Breast epithelium (tissue), 4 donors: ENCODE measurements at regions not wholly inside any gene's neighbourhood (a gene's known extent, or its start where the extent isn't known, plus 50 kb on each side); places are given as distances from the start of the nearest gene placed in this dataset.

Experiments used
- DNase-seq, 2 donors: peaks; one replicate each; pipeline ENCODE4 v3.0.0-alpha.2; 2019; ENCODE audit warnings: low spot score in 2 of 2
- H3K27ac ChIP-seq, 2 donors: fragments of 200-600 bp; sonication (generic) in 1 of 2; one replicate each; pipeline ENCODE4 v1.5.1; 2016 to 2019; ENCODE audit warnings: mild to moderate bottlenecking in 1 of 2
- H3K27me3 ChIP-seq, 2 donors: fragments of 200-600 bp; sonication (generic) in 1 of 2; one replicate each; pipeline versions ENCODE4 v1.5.1 to v1.6.0; 2017 to 2019; ENCODE audit warnings: control low read depth in 1 of 2, mild to moderate bottlenecking in 1 of 2
- H3K36me3 ChIP-seq: fragments of 200-600 bp; one replicate; pipeline ENCODE4 v1.5.1; 2019
- H3K4me1 ChIP-seq, 2 donors: fragments of 200-600 bp; sonication (generic); one replicate each; pipeline ENCODE4 v1.5.1; 2016 to 2019; ENCODE audit warnings: control low read depth in 1 of 2
- H3K4me3 ChIP-seq, 3 donors: fragments of 200-600 bp; sonication (generic); 1 replicate in 2 of 3; 2 replicates in 1 of 3; pipeline ENCODE4 v1.5.1; 2016 to 2019; ENCODE audit warnings: mild to moderate bottlenecking in 3 of 3, moderate library complexity in 2 of 3
- H3K9me3 ChIP-seq, 2 donors: fragments of 200-600 bp; sonication (generic) in 1 of 2; one replicate each; pipeline ENCODE4 v1.5.1; 2016 to 2019; ENCODE audit warnings: control low read depth in 1 of 2
- CTCF ChIP-seq, 3 donors: fragments of 450-650 bp; IDR thresholded peaks; one replicate each; pipeline ENCODE4 v1.5.1; 2016 to 2017; ENCODE audit warnings: antibody characterized with exemption in 3 of 3, mild to moderate bottlenecking in 3 of 3, moderate library complexity in 3 of 3
- POLR2A ChIP-seq: fragments of 450-650 bp; IDR thresholded peaks from one replicate; pipeline ENCODE4 v1.6.1; 2016; ENCODE audit warnings: antibody characterized with exemption, mild to moderate bottlenecking, moderate library complexity
- POLR2AphosphoS5 ChIP-seq, 3 donors: sonication (generic); formaldehyde crosslinking; IDR thresholded peaks; one replicate each; pipeline ENCODE4 v1.6.1; 2017; ENCODE audit warnings: antibody characterized with exemption in 3 of 3
- intact Hi-C: fragments of 100-400 bp; cut with DNase I; formaldehyde crosslinking; loops from one replicate; pipeline ENCODE4 v1.15.1; 2023; ENCODE audit warnings: low total_unique reads

- Histone ChIP-seq H3K4me3 (no peak overlapping the region), H3K27me3 (no peaks in the 10 kb centered on the region), H3K27ac (no peak overlapping the region), H3K9me3 (no peaks in the 10 kb centered on the region), H3K4me1 (no peaks in the 10 kb centered on the region), H3K36me3 (no peaks in the 10 kb centered on the region)
- intact Hi-C loops = no loop called here
- TF ChIP-seq CTCF (IDR thresholded peaks at IDR 0.05) (no peak), POLR2A (no peak), POLR2AphosphoS5 (IDR thresholded peaks at IDR 0.05) (no peak)
- no peak for DNase-seq
These were observed 178.5 kb upstream of the P2RY1 start for GRCh38 chr3:152656214-152656971.

- H3K27me3 ChIP-seq = no peaks in the 10 kb centered on the region
- TF ChIP-seq POLR2AphosphoS5 (IDR thresholded peaks at IDR 0.05) (no peak), CTCF (IDR thresholded peaks at IDR 0.05) (no peak)
- H3K4me3 ChIP-seq = no peak overlapping the region
- H3K4me1 ChIP-seq = no peaks in the 10 kb centered on the region
- H3K27ac ChIP-seq = no peak overlapping the region
- intact Hi-C loops = no loop called here
- H3K9me3 ChIP-seq = no peaks in the 10 kb centered on the region
- no peak for DNase-seq
- no peaks in the 10 kb centered on the region for H3K36me3 ChIP-seq
These were observed 178.0 kb upstream of the P2RY1 start for GRCh38 chr3:152656972-152657355.

- Histone ChIP-seq H3K9me3 (no peaks in the 10 kb centered on the region), H3K27ac (no peak overlapping the region), H3K4me3 (no peak overlapping the region), H3K27me3 (no peaks in the 10 kb centered on the region), H3K36me3 (no peaks in the 10 kb centered on the region), H3K4me1 (no peaks in the 10 kb centered on the region)
- TF ChIP-seq CTCF (IDR thresholded peaks at IDR 0.05) (no peak), POLR2A (no peak), POLR2AphosphoS5 (IDR thresholded peaks at IDR 0.05) (no peak)
- intact Hi-C loops = no loop called here
- no peak for DNase-seq
These were observed 175.8 kb upstream of the P2RY1 start for GRCh38 chr3:152658977-152659720.

- Histone ChIP-seq H3K9me3 (no peaks in the 10 kb centered on the region), H3K27ac (no peak overlapping the region), H3K27me3 (no peaks in the 10 kb centered on the region), H3K4me1 (no peaks in the 10 kb centered on the region), H3K4me3 (no peak overlapping the region), H3K36me3 (no peaks in the 10 kb centered on the region)
- TF ChIP-seq POLR2AphosphoS5 (IDR thresholded peaks at IDR 0.05) = no peak
- TF ChIP-seq CTCF (IDR thresholded peaks at IDR 0.05) = no peak
- no peak for TF ChIP-seq POLR2A
- intact Hi-C loops = no loop called here
- DNase-seq = no peak
These were observed 172.8 kb upstream of the P2RY1 start for GRCh38 chr3:152662157-152662556.

GRCh38 chr3:152664766-152665165, 170.2 kb upstream of the P2RY1 start:
- no peaks in the 10 kb centered on the region for H3K9me3 ChIP-seq
- intact Hi-C loops = no loop called here
- no peaks in the 10 kb centered on the region for H3K36me3 ChIP-seq

More at GRCh38 chr3:152664766-152665165, 170.2 kb upstream of the P2RY1 start:
- Histone ChIP-seq H3K4me1 (no peaks in the 10 kb centered on the region), H3K27ac (no peak overlapping the region), H3K27me3 (no peaks in the 10 kb centered on the region), H3K4me3 (no peak overlapping the region)
- DNase-seq = no peak
- TF ChIP-seq POLR2A = no peak
- no peak for TF ChIP-seq POLR2AphosphoS5 (IDR thresholded peaks at IDR 0.05)
- no peak for TF ChIP-seq CTCF (IDR thresholded peaks at IDR 0.05)
